Stimulated activated naive B cell treated with anti-CD40 and anti-IgM and Interleukin-4, amounts not matched to agents 10 μg/mL and 1 μg/mL and 100 μg/mL, for 72 hours (primary cell): ENCODE measurements at regions not wholly inside any gene's neighbourhood (a gene's known extent, or its start where the extent isn't known, plus 50 kb on each side); places are given as distances from the start of the nearest gene placed in this dataset.

Experiments used
- ATAC-seq, 2 donors: fragments of 150-1000 bp; cut with Tn5 transposase; replicated peaks; 2 replicates each; pipeline ENCODE4 v1.10.0; 2021; ENCODE audit warnings: moderate library complexity in 1 of 2
- DNase-seq: peaks from one replicate; pipeline ENCODE4 v3.0.0; 2021
- H3K27ac Mint-ChIP-seq: one replicate; pipeline ENCODE4 v1.8.0; 2022; ENCODE audit warnings: mild to moderate bottlenecking, mixed read lengths
- H3K27me3 Mint-ChIP-seq, 2 donors: one replicate each; pipeline ENCODE4 v1.8.0; 2022; ENCODE audit warnings: mixed read lengths in 2 of 2
- H3K36me3 Mint-ChIP-seq, 2 donors: one replicate each; pipeline ENCODE4 v1.8.0; 2022; ENCODE audit warnings: mixed read lengths in 2 of 2, mild to moderate bottlenecking in 1 of 2
- H3K4me1 Mint-ChIP-seq, 2 donors: one replicate each; pipeline ENCODE4 v1.8.0; 2022; ENCODE audit warnings: mixed read lengths in 2 of 2, mild to moderate bottlenecking in 1 of 2
- H3K4me3 Mint-ChIP-seq, 2 donors: one replicate each; pipeline ENCODE4 v1.8.0; 2022; ENCODE audit warnings: mild to moderate bottlenecking in 2 of 2, mixed read lengths in 2 of 2, moderate library complexity in 1 of 2
- H3K9me3 Mint-ChIP-seq, 2 donors: one replicate each; pipeline ENCODE4 v1.8.0; 2022; ENCODE audit warnings: mixed read lengths in 2 of 2, mild to moderate bottlenecking in 1 of 2

DNA sequence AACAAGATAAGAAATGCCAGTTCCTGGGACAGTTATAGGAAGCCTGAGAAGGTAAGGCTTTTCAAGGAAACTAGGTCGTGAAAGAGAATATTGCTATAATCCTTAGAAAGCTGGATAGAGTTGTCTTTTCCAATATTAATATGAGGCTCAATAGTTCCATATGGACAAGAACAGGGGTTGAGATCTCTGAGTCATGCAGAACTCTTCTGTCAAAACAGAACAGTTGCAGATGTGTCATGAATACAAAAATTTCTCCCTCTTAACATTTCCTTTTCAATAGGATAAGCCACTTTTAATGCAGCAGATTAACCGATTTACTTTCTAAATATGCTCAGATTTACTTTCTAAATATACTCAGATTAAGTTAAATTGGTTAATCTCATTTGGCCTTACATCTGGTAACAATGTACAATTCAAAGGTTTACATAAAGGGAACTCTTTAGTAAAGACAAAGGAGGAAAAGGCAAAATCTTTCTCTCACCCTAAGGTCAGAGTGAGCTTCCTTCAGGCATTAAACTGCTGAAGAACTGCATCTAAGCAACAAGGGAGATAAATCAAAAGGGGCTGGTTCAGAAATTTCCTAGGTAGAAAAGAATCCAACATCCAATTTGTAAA is 104.7 kb upstream of the PCDH15 start:
- Mint-ChIP-seq H3K27me3 (no peaks in the 10 kb centered on the region), H3K4me1 (no peaks in the 10 kb centered on the region), H3K4me3 (no peak overlapping the region), H3K27ac (no peak overlapping the region), H3K36me3 (no peaks in the 10 kb centered on the region), H3K9me3 (peaks cover 0 to 2% of the 10 kb centered on the region in 2 donors)
- DNase-seq (no peak), ATAC-seq (no peak)

DNA sequence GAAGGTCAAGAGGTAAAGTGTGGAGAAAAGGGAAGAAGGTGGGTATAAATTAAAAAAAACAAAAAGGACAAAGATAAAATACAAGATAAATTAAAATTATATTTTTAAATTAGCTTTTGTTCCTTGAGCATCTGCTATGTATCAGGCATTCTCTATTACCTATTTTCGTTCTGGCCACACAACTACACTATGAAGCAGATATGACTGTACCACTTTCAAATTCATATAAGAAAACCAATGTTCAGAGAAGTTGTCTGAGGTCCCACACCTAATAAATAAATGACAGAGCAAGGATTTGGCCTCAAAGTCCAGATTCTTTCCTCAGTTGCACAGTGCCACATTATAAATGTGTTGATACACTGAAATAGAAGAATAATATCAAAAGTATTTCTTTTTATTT is 103.8 kb upstream of the PCDH15 start:
- Mint-ChIP-seq H3K4me1 (no peaks in the 10 kb centered on the region), H3K27ac (no peak overlapping the region), H3K27me3 (no peaks in the 10 kb centered on the region), H3K4me3 (no peak overlapping the region), H3K9me3 (no peaks in the 10 kb centered on the region), H3K36me3 (no peaks in the 10 kb centered on the region)
- DNase-seq (no peak), ATAC-seq (no peak)

- Mint-ChIP-seq H3K4me1 (no peaks in the 10 kb centered on the region), H3K9me3 (no peaks in the 10 kb centered on the region), H3K36me3 (no peaks in the 10 kb centered on the region), H3K4me3 (no peak overlapping the region), H3K27me3 (no peaks in the 10 kb centered on the region), H3K27ac (no peak overlapping the region)
- DNase-seq (no peak), ATAC-seq (no peak)
Observed at GRCh38 chr10:54903745-54904144, 102.7 kb upstream of the PCDH15 start.

DNA sequence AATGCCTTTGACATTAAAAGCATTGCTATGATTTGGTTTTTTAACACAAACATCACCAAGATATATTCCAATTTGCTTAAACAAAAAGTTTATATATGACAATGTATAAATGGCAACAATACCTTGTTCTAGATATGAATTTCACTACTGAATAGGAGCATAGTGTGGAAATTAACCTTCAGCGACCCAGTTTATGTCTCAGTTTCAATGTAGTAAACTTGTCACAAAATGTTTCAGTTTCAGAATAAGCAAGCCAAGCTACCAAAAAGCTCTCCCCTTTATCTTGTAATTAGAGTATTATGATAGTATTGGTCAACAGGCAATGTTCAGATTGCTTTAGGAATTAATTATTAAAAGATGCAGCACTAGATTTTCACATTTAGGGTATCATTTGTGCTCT is 99.6 kb upstream of the PCDH15 start:
- Mint-ChIP-seq H3K4me3 (no peak overlapping the region), H3K27me3 (no peaks in the 10 kb centered on the region), H3K9me3 (no peaks in the 10 kb centered on the region), H3K36me3 (no peaks in the 10 kb centered on the region), H3K4me1 (no peaks in the 10 kb centered on the region), H3K27ac (no peak overlapping the region)
- ATAC-seq = no peak
- no peak for DNase-seq

- no peaks in the 10 kb centered on the region for H3K9me3 Mint-ChIP-seq
- H3K36me3 Mint-ChIP-seq = no peaks in the 10 kb centered on the region
- no peak overlapping the region for H3K27ac Mint-ChIP-seq
- ATAC-seq (no peak), DNase-seq (no peak)
- H3K4me1 Mint-ChIP-seq = no peaks in the 10 kb centered on the region
- no peaks in the 10 kb centered on the region for H3K27me3 Mint-ChIP-seq
- no peak overlapping the region for H3K4me3 Mint-ChIP-seq
Observed at GRCh38 chr10:54880996-54881395, 80.0 kb upstream of the PCDH15 start.

- no peak for ATAC-seq
- Mint-ChIP-seq H3K4me3 (no peak overlapping the region), H3K36me3 (no peaks in the 10 kb centered on the region), H3K27ac (no peak overlapping the region), H3K9me3 (peaks cover 3 to 4% of the 10 kb centered on the region in 2 donors), H3K4me1 (no peaks in the 10 kb centered on the region), H3K27me3 (no peaks in the 10 kb centered on the region)
- DNase-seq = no peak
Observed at GRCh38 chr10:54869022-54869421, 68.0 kb upstream of the PCDH15 start.

DNA sequence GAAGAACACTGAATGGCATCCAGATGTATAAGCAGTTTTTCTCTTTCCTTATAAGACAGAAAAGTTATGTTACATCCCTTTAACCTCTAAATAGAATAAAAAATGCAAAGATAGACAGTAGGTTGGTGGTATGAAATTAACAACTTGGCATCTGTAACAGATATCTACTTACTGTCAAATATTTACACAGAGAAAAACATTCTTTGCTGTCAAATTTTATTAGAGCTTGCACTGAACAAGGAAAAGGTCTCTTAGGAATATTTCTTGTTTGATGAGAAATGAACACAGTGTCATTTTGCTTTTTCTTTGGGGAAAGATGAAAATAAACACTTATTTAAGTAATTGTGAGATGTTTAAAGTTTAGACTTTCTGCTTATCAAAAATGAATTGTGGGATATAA is 65.6 kb upstream of the PCDH15 start:
- peaks cover 3 to 4% of the 10 kb centered on the region in 2 donors for H3K9me3 Mint-ChIP-seq
- no peak overlapping the region for H3K27ac Mint-ChIP-seq
- H3K4me3 Mint-ChIP-seq = no peak overlapping the region
- no peak for ATAC-seq
- no peak for DNase-seq
- no peaks in the 10 kb centered on the region for H3K27me3 Mint-ChIP-seq
- no peaks in the 10 kb centered on the region for H3K4me1 Mint-ChIP-seq
- no peaks in the 10 kb centered on the region for H3K36me3 Mint-ChIP-seq

DNA sequence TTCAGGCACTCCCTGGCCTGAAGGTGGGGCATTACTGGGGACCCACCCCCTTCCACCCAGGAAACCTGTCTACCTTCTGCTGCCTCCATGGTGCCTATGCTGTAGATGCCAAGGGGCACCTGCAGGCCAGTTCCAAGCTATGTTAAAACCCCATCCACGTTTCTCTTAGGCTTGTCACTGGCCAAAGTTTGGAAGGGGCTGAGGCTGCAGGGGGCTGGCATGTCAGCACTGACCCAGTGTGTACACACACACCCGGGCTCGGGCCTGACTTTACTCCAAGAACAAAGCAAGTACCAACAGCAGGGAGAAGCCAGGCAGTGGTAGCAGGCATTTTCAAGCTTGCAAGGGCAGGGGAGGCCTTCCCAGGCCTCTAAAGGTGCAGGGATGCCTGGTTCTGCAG is 53.8 kb upstream of the PCDH15 start:
- H3K4me3 Mint-ChIP-seq = no peak overlapping the region
- no peaks in the 10 kb centered on the region for H3K36me3 Mint-ChIP-seq
- H3K9me3 Mint-ChIP-seq = no peaks in the 10 kb centered on the region
- H3K27me3 Mint-ChIP-seq = no peaks in the 10 kb centered on the region
- no peak overlapping the region for H3K27ac Mint-ChIP-seq
- DNase-seq (no peak), ATAC-seq (no peak)
- H3K4me1 Mint-ChIP-seq = no peaks in the 10 kb centered on the region

DNA sequence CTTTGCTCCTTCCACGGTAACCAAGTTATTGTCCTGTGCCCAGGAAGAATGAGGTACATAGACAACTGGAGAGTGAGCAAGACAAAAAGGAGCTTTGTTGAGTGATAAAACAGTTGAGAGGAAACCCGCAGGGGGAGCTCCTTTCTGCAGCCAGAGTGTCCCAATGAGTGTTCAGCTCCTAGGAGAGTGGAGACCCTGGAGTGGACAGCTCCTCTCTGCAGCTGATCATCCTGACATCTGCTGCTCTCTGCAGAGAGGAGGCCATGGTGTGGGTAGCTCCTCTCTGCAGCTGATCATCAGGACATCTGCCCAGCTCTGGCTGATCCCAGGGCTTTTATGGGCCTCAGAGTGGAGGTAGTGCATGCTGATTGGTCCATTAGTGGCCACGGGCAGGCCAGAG is 53.4 kb upstream of the PCDH15 start:
- no peaks in the 10 kb centered on the region for H3K9me3 Mint-ChIP-seq
- H3K27ac Mint-ChIP-seq = no peak overlapping the region
- no peaks in the 10 kb centered on the region for H3K27me3 Mint-ChIP-seq
- no peak for DNase-seq
- H3K4me3 Mint-ChIP-seq = no peak overlapping the region
- ATAC-seq = peak in 1 of 2 donors; percentile 18
- H3K4me1 Mint-ChIP-seq = no peaks in the 10 kb centered on the region
- H3K36me3 Mint-ChIP-seq = no peaks in the 10 kb centered on the region

DNA sequence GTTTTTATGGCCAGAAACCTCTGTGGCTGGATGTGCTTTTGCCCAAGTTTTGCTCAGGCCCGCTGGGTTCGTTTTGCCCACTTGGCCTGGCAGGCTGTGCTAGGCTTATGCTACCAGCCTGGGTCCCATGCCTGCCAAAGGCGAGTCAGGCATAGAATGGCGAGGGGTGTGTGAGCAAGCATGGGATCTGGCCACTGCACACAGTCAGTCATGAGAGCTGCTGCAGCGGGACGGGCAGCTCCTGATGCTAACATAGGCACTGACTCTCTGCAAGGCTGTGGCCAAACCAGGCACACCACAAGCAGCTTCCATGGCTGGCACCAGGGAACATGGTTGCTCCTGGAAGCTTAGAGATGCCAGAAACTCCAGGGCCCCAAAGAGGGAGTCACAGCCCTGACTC is 52.9 kb upstream of the PCDH15 start:
- Mint-ChIP-seq H3K27ac (no peak overlapping the region), H3K4me3 (no peak overlapping the region), H3K9me3 (peaks cover 0 to 1% of the 10 kb centered on the region in 2 donors), H3K4me1 (no peaks in the 10 kb centered on the region), H3K27me3 (no peaks in the 10 kb centered on the region), H3K36me3 (no peaks in the 10 kb centered on the region)
- DNase-seq = no peak
- no peak for ATAC-seq
